Mammary epithelial cell (primary cell): ENCODE measurements at regions not wholly inside any gene's neighbourhood (a gene's known extent, or its start where the extent isn't known, plus 50 kb on each side); places are given as distances from the start of the nearest gene placed in this dataset.

Experiments used
- EZH2 ChIP-seq: IDR thresholded peaks from 2 replicates; pipeline ENCODE4 v1.6.1; 2012; ENCODE audit warnings: low read length, inconsistent platforms, borderline replicate concordance
- TF ChIP-seq, protein P1 (sequence below), 2 donors: IDR thresholded peaks in 1 of 2; conservative IDR thresholded peaks in 1 of 2; 2 replicates each; pipeline ENCODE4 v1.5.1; 2011 to 2012; ENCODE audit warnings: inconsistent platforms in 2 of 2, low read length in 2 of 2, mild to moderate bottlenecking in 2 of 2, control low read depth in 1 of 2, low read depth in 1 of 2; ENCODE audit not compliant: insufficient read depth in 1 of 2; ENCODE audit errors: extremely low read depth in 1 of 2

DNA sequence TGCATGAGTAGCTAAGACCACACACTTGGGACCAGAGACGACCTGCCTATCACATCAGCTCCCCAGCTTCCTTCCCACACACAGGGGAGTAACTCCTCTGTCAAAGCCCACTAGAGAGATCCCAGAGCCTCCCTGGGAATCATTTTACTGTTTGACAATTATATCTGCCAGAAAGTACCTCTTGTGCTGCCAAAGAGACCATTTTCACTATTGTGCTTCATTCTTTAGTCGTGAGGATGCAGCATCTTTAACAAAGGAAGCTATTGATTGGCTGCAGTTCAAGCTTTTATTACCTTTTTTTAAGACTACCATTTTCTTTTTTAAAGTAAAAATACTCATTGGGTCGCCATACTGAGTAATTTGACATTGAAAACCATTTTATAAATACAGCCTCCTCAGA is 194.5 kb upstream of the RGS6 start:
- TF ChIP-seq EZH2: no peak
- TF ChIP-seq, protein P1, sequence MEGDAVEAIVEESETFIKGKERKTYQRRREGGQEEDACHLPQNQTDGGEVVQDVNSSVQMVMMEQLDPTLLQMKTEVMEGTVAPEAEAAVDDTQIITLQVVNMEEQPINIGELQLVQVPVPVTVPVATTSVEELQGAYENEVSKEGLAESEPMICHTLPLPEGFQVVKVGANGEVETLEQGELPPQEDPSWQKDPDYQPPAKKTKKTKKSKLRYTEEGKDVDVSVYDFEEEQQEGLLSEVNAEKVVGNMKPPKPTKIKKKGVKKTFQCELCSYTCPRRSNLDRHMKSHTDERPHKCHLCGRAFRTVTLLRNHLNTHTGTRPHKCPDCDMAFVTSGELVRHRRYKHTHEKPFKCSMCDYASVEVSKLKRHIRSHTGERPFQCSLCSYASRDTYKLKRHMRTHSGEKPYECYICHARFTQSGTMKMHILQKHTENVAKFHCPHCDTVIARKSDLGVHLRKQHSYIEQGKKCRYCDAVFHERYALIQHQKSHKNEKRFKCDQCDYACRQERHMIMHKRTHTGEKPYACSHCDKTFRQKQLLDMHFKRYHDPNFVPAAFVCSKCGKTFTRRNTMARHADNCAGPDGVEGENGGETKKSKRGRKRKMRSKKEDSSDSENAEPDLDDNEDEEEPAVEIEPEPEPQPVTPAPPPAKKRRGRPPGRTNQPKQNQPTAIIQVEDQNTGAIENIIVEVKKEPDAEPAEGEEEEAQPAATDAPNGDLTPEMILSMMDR (conservative IDR thresholded peaks at IDR 0.05 in 1 of 2, IDR thresholded peaks at IDR 0.05 in 1 of 2; ENCODE audit: extremely low read depth in 1 of 2, insufficient read depth in 1 of 2, low read depth in 1 of 2, low read length in 2 of 2): no peak
